ENCODE measurements at regions not wholly inside any gene's neighbourhood (a gene's known extent, or its start where the extent isn't known, plus 50 kb on each side); places are given as distances from the start of the nearest gene placed in this dataset.

GRCh38 chr7:131974671-131975070, 418.2 kb upstream of the PODXL start:
- H3K4me3 ChIP-seq (ENCODE audit: insufficient read length, low read depth) = no peak overlapping the region
- TF ChIP-seq ZNF274 (IDR thresholded peaks at IDR 0.05; ENCODE audit: low read depth, low read length) (no peak), SUZ12 (IDR thresholded peaks at IDR 0.05; ENCODE audit: extremely low read depth, insufficient read depth, insufficient read length) (no peak), YY1 (IDR thresholded peaks at IDR 0.05; ENCODE audit: insufficient read depth, insufficient read length) (no peak)
- no peak for DNase-seq (ENCODE audit: low read depth, low spot score)
- H3K9me3 ChIP-seq (ENCODE audit: insufficient read depth, low read length) = no peaks in the 10 kb centered on the region
- H3K27me3 ChIP-seq (ENCODE audit: insufficient read depth, insufficient read length) = no peaks in the 10 kb centered on the region
- H3K36me3 ChIP-seq (ENCODE audit: insufficient read depth, insufficient read length, low read length) = no peaks in the 10 kb centered on the region
- no peak overlapping the region for H3K9ac ChIP-seq (ENCODE audit: insufficient read length, low read depth)
- no peaks in the 10 kb centered on the region for H3K4me1 ChIP-seq (ENCODE audit: insufficient read depth, insufficient read length)

GRCh38 chr7:131972251-131972650, 415.8 kb upstream of the PODXL start:
- no peak overlapping the region for H3K4me3 ChIP-seq (ENCODE audit: insufficient read length, low read depth)
- DNase-seq (ENCODE audit: low read depth, low spot score) = no peak
- H3K4me1 ChIP-seq (ENCODE audit: insufficient read depth, insufficient read length) = no peaks in the 10 kb centered on the region
- H3K36me3 ChIP-seq (ENCODE audit: insufficient read depth, insufficient read length, low read length) = no peaks in the 10 kb centered on the region
- H3K27me3 ChIP-seq (ENCODE audit: insufficient read depth, insufficient read length) = no peaks in the 10 kb centered on the region
- no peaks in the 10 kb centered on the region for H3K9me3 ChIP-seq (ENCODE audit: insufficient read depth, low read length)
- TF ChIP-seq YY1 (IDR thresholded peaks at IDR 0.05; ENCODE audit: insufficient read depth, insufficient read length) (no peak), ZNF274 (IDR thresholded peaks at IDR 0.05; ENCODE audit: low read depth, low read length) (no peak), SUZ12 (IDR thresholded peaks at IDR 0.05; ENCODE audit: extremely low read depth, insufficient read depth, insufficient read length) (no peak)
- no peak overlapping the region for H3K9ac ChIP-seq (ENCODE audit: insufficient read length, low read depth)

DNA sequence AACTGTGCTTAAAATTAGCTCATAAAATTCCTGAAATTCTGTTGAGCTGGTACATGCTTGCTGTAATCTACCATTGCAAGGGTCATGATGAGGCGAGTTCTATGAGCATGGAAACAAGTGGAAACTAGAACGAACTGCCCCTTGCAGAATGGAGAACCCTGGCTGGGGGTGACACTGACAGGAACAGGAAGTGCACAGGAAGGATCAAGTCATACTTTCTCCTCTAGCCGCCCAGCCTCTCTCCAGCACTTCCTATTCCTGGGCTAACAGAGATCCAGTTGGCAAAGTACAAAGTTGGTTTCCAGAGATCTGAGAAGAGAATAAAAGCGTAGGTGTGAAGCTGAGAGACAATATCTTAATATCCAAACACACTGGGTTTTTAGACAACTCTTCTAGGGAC, 414.2 kb upstream of the PODXL start:
- Histone ChIP-seq H3K27me3 (ENCODE audit: insufficient read depth, insufficient read length) (no peaks in the 10 kb centered on the region), H3K4me1 (ENCODE audit: insufficient read depth, insufficient read length) (no peaks in the 10 kb centered on the region), H3K9ac (ENCODE audit: insufficient read length, low read depth) (no peak overlapping the region), H3K36me3 (ENCODE audit: insufficient read depth, insufficient read length, low read length) (no peaks in the 10 kb centered on the region), H3K9me3 (ENCODE audit: insufficient read depth, low read length) (no peaks in the 10 kb centered on the region), H3K4me3 (ENCODE audit: insufficient read length, low read depth) (no peak overlapping the region)
- TF ChIP-seq YY1 (IDR thresholded peaks at IDR 0.05; ENCODE audit: insufficient read depth, insufficient read length) (no peak), ZNF274 (IDR thresholded peaks at IDR 0.05; ENCODE audit: low read depth, low read length) (no peak), SUZ12 (IDR thresholded peaks at IDR 0.05; ENCODE audit: extremely low read depth, insufficient read depth, insufficient read length) (no peak)
- no peak for DNase-seq (ENCODE audit: low read depth, low spot score)

GRCh38 chr7:131969560-131969959, 413.1 kb upstream of the PODXL start:
- Histone ChIP-seq H3K27me3 (ENCODE audit: insufficient read depth, insufficient read length) (no peaks in the 10 kb centered on the region), H3K36me3 (ENCODE audit: insufficient read depth, insufficient read length, low read length) (no peaks in the 10 kb centered on the region), H3K4me3 (ENCODE audit: insufficient read length, low read depth) (no peak overlapping the region), H3K9ac (ENCODE audit: insufficient read length, low read depth) (no peak overlapping the region), H3K4me1 (ENCODE audit: insufficient read depth, insufficient read length) (no peaks in the 10 kb centered on the region), H3K9me3 (ENCODE audit: insufficient read depth, low read length) (no peaks in the 10 kb centered on the region)
- DNase-seq (ENCODE audit: low read depth, low spot score) = no peak
- TF ChIP-seq YY1 (IDR thresholded peaks at IDR 0.05; ENCODE audit: insufficient read depth, insufficient read length) (no peak), ZNF274 (IDR thresholded peaks at IDR 0.05; ENCODE audit: low read depth, low read length) (no peak), SUZ12 (IDR thresholded peaks at IDR 0.05; ENCODE audit: extremely low read depth, insufficient read depth, insufficient read length) (no peak)

DNA sequence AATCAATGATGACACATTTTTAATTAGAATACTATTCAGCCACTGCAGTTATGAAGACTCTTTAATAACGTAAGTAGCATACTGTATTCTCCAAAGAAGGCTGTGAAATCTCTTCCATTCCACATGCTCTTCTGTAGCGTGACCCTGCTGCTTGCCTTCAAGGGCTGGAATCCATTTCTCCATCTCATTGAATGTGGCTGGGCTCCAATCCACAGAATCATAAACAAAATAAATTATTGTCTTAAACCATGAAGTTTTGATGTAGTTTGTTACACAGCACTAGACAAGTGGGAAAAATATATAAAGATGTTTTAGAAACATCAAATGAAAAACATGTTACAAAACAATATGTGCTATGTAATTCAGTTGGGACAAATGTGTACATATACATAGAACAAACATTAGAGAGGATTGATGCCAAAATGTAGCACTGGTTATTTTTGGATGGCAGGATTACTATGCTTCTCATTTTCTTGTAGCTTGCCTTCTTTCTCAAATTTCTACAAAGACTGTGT, 410.8 kb upstream of the PODXL start:
- Histone ChIP-seq H3K27me3 (ENCODE audit: insufficient read depth, insufficient read length) (no peaks in the 10 kb centered on the region), H3K36me3 (ENCODE audit: insufficient read depth, insufficient read length, low read length) (no peaks in the 10 kb centered on the region), H3K4me1 (ENCODE audit: insufficient read depth, insufficient read length) (no peaks in the 10 kb centered on the region), H3K9me3 (ENCODE audit: insufficient read depth, low read length) (no peaks in the 10 kb centered on the region), H3K4me3 (ENCODE audit: insufficient read length, low read depth) (no peak overlapping the region), H3K9ac (ENCODE audit: insufficient read length, low read depth) (no peak overlapping the region)
- no peak for DNase-seq (ENCODE audit: low read depth, low spot score)
- no peak for TF ChIP-seq SUZ12 (IDR thresholded peaks at IDR 0.05; ENCODE audit: extremely low read depth, insufficient read depth, insufficient read length)

DNA sequence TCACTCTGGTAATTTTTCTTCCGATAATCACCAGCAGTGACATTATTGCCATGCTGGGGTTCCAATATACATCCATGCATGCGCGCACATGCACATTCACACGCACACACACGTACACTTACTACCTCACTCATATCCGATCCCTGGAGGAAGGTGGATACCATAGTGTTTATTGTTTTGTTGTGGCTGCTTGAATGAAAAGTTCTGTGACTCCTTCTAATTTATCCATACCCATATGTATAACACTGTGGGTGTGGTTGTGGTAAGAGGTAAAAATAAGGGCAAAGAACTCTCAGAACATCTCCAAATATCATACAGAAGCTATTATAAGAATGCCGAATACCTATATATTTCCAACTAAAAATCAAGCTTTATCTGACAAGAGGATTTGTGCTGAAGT, 407.8 kb upstream of the PODXL start:
- DNase-seq (ENCODE audit: low read depth, low spot score) = no peak
- TF ChIP-seq ZNF274 (IDR thresholded peaks at IDR 0.05; ENCODE audit: low read depth, low read length) (no peak), SUZ12 (IDR thresholded peaks at IDR 0.05; ENCODE audit: extremely low read depth, insufficient read depth, insufficient read length) (no peak), YY1 (IDR thresholded peaks at IDR 0.05; ENCODE audit: insufficient read depth, insufficient read length) (no peak)

DNA sequence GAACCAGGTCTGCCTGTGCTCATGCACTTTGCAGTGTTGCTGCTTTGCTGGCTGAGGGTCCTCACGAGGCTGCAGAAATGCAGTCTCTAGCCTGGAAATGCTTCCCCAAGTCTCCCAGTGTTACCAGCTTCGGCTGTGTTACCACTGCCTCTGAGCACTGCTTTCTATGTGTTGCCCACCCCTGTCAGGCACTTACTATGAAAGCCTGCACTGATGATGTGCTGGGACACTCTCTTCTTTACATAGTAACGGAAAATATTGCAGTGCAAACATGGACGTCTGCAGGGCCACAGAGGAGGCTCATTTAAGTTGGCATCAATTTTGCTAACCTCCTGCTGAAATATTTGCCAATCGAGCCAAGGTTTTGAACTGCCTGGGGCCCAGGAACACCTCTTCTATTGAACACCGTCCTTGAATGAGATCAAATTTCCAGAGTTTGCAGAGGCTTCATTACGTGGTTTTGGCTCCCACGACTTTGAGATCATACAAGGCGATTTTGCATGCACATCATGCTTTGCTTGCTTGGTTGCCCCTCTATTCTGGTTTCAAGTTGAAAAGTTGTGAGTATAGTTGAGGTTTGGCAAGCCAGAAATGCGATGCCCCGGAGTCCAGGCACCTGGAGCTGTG, 404.7 kb upstream of the PODXL start:
- no peaks in the 10 kb centered on the region for H3K9me3 ChIP-seq (ENCODE audit: insufficient read depth, low read length)
- H3K4me3 ChIP-seq (ENCODE audit: insufficient read length, low read depth) = no peak overlapping the region
- no peaks in the 10 kb centered on the region for H3K4me1 ChIP-seq (ENCODE audit: insufficient read depth, insufficient read length)
- no peak for TF ChIP-seq YY1 (IDR thresholded peaks at IDR 0.05; ENCODE audit: insufficient read depth, insufficient read length)
- no peak for TF ChIP-seq SUZ12 (IDR thresholded peaks at IDR 0.05; ENCODE audit: extremely low read depth, insufficient read depth, insufficient read length)
- no peak for TF ChIP-seq ZNF274 (IDR thresholded peaks at IDR 0.05; ENCODE audit: low read depth, low read length)
- H3K9ac ChIP-seq (ENCODE audit: insufficient read length, low read depth) = no peak overlapping the region
- no peak for DNase-seq (ENCODE audit: low read depth, low spot score)
- H3K36me3 ChIP-seq (ENCODE audit: insufficient read depth, insufficient read length, low read length) = no peaks in the 10 kb centered on the region
- peaks cover 4% of the 10 kb centered on the region for H3K27me3 ChIP-seq (ENCODE audit: insufficient read depth, insufficient read length)

More for the DNA sequence above, 407.8 kb upstream of the PODXL start:
- Histone ChIP-seq H3K4me3 (ENCODE audit: insufficient read length, low read depth) (no peak overlapping the region), H3K9me3 (ENCODE audit: insufficient read depth, low read length) (no peaks in the 10 kb centered on the region), H3K4me1 (ENCODE audit: insufficient read depth, insufficient read length) (no peaks in the 10 kb centered on the region), H3K9ac (ENCODE audit: insufficient read length, low read depth) (no peak overlapping the region), H3K36me3 (ENCODE audit: insufficient read depth, insufficient read length, low read length) (no peaks in the 10 kb centered on the region), H3K27me3 (ENCODE audit: insufficient read depth, insufficient read length) (peaks cover 4% of the 10 kb centered on the region)

Measured in NT2/D1 (cell line).